OCI-M1 (cell line): ENCODE measurements at regions not wholly inside any gene's neighbourhood (a gene's known extent, or its start where the extent isn't known, plus 50 kb on each side); places are given as distances from the start of the nearest gene placed in this dataset.
A peak's percentile ranks its signal among the peaks of the same experiment; 100 is the strongest.

ENCODE experiments used
- DNase-seq: peaks from one replicate; lab custom pipeline; 2025; lab: John Stamatoyannopoulos, UW

GRCh38 chr4:125062115-125063050, 252.4 kb upstream of the FAT4 start:
- DNase-seq, result no peak

GRCh38 chr4:125060376-125060775, 254.4 kb upstream of the FAT4 start:
- DNase-seq, result no peak

- DNase-seq, result no peak
These were observed 265.0 kb upstream of the FAT4 start for GRCh38 chr4:125049711-125050110.

DNA sequence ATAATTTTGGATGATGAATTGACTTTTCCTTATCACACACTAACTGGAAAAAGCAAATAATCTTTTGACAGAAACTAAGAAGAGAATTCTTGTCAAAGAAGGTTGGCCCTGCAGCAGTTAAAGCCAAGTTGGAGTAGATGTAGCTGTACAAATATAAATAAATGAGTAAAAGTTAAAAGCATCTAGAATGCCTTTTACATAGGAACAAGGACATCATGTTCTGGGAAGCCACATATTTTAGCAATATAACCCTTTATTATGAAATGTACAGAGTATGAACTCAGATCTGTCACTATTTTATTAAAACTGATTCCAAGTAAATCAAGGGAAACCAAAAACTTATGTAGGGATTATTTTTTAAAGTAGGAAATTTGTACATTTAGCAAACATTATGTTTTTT, 269.4 kb upstream of the FAT4 start:
- peak; percentile 38 for DNase-seq

DNA sequence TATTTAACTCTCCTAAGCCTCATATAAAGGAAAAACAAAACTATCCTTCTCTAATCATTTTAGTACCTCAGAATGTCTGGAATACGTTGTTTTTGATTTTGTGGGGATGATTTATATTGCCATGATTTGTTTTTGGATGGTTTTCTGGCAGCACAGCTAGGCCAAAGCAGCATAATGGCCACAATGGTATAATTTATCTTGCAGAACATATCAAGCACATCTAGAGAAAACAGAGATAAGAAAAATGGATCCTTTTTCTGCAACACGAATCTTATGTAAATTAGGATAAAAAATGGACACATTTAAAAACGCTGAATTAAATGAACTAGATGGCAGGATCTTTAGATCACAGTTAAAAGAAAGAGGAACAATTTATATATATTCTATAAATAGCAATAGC, 269.9 kb upstream of the FAT4 start:
- DNase-seq, result no peak

DNA sequence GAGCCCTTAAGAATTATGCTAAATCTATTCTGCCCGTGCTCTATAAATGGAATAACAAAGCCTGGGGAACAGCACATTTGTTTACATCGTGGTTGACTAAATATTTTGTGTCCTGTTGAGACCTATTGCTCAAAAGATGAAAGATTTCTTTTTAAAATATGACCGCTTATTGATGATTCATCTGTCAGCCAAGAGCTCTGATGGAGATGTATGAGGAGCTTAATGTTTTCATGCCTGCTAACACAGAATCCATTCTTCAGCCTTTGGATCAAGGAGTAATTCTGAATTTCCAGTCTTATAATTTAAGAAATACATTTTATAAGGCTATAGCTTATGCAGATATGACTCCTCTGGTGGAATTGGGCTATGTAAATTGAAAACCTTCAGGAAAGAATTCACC, 271.3 kb upstream of the FAT4 start:
- DNase-seq, result no peak

DNA sequence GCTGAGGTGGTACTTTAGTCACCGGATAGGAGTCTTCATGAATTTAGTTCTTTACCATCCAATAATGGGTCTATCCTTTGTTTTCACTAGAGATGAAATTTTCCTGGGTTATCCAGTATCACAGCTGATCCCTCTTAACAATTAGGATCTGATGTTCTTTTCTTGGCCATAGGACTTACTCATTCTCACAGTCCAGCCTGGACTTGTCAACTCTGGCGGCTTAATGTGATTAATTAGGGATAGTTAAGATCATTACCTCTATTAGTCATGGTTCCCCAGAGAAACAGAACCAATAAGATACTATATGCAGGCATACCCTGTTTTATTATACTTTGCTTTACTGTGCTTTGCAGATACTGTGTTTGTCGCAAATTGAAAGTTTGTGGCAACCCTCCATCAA, 272.7 kb upstream of the FAT4 start:
- no peak for DNase-seq

GRCh38 chr4:125041372-125041930, 273.3 kb upstream of the FAT4 start:
- DNase-seq, result no peak

DNA sequence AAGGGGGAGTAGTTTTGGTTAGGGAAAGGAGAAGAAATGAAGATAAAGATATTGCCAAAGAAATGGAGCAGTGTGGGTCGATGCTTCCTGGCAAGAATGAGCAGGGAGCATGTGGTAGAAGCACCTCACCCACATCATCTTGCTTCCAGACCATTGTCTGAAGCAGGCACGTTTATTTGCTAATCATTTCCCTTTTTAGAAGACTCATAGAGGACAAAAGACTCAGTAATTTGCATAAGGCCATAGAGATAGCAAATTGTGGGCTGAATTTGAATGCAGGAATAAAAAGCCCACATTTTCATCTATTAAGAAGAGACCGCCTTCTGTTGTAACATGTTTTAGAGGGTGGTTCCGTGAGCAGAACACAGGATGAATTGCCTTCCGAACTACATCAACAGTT, 275.2 kb upstream of the FAT4 start:
- DNase-seq, result no peak

DNA sequence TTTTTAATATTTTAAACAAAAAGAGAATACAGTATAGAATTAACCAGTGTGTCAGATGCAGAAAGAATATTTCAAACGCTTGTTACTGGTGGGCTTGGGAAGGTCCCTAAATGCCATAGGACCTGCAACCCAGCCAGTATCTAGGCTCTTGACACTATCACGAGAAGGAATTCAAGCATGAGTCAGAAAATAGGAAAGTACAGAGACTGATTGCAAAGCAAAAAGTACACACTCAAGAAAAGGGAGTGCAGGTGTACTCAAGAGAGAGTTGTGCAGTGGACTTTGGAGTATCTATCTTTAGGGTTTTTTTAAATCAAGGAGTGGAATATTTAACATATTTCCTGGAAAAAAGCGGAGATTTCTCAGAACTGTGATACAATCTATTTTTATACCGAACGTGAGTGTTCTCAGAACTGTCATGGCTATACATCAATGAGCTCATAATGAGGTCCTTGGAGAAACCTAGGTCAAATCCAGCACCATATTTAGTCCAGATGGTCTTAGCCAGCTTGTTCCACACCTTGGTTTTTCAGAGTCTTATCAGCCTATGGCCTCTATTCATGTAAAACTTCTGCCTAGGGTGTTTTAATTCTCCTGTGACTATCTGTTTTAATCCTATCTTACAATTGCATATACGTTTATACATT, 291.8 kb upstream of the FAT4 start:
- DNase-seq, result peak; percentile 85

DNA sequence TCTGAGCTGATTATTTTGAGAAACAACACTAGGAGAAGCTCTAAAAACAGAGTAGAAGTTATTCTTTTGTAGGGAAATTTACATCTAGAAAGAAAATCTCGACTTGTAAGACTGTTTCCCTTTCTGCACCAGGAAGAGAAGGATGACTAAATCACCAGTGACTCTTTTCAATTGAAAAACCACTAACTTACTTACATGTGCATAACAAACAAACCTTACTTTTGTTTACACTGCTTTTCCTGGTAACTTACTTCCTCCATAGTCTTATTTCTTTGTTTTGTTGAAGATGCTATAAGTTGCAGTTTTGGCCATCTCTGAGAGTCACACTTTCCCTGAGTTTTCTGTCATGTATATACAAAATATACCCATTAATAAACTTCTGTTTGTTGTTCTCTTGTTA, 293.6 kb upstream of the FAT4 start:
- DNase-seq, result no peak

DNA sequence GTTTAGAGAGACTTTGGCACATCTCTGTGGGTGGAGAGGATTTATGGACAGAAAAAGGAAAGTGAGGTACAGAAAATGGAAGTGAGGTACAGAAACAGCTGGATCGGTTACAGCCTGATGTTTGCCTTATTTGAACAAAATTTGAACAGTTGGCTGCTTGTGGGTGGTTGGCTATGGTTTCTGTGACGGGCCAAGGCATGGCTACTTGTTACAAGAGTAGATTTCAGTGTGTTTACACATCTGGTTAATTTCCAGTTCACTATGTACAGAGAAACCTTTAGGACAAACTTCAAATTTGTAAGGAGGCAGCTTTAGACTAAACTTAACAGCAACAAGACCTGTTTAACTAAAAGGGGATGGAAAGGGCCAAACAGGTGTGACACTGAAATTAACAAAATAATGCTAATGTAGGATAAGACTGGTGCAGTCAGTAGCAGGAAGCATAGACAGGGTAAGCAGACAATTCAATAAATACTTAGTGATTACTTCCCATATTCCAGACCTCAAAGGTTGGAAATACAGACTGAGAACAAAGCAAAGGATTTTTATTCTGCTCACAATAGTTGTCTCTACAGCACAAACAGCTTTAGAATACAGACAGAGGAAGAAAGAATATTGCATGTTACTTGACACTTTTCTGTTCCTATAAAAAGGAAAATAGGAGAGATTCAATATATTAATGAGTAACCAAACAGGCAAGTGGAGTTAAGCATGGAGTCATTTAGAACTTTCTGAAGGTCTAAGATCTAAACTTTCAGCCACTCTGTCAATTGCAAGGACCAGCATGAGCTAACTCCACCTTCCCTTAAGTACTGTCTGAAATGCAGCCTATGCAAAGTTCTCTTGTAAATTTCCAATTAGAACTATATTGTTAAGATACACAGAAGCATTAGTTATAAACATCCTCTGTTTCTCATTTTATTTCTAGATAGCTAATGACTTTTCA, 294.4 kb upstream of the FAT4 start:
- DNase-seq, result no peak

GRCh38 chr4:125016892-125017299, 297.9 kb upstream of the FAT4 start:
- no peak for DNase-seq

DNA sequence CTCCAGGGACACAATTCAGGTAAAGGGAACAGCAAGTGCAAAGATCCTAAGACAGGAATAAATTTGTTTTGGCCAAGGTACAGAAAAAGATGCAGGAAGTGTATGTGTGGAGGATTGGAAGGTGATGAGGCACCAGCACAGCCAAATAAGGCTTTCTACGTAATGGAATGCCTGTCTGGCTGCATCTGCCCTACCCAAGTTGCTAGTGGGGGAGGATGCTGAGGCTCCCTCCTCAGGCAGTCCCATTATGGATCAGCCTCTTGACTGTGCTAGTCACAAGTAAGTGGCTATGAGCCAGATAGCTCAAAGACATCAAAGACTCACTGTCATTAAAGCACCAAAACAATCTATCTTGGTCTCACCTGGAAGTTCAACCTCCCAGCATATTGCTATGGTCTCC, 300.9 kb upstream of the FAT4 start:
- no peak for DNase-seq

- DNase-seq, result no peak
These were observed 299.1 kb upstream of the ANKRD50 start for GRCh38 chr4:125011646-125012045.

DNA sequence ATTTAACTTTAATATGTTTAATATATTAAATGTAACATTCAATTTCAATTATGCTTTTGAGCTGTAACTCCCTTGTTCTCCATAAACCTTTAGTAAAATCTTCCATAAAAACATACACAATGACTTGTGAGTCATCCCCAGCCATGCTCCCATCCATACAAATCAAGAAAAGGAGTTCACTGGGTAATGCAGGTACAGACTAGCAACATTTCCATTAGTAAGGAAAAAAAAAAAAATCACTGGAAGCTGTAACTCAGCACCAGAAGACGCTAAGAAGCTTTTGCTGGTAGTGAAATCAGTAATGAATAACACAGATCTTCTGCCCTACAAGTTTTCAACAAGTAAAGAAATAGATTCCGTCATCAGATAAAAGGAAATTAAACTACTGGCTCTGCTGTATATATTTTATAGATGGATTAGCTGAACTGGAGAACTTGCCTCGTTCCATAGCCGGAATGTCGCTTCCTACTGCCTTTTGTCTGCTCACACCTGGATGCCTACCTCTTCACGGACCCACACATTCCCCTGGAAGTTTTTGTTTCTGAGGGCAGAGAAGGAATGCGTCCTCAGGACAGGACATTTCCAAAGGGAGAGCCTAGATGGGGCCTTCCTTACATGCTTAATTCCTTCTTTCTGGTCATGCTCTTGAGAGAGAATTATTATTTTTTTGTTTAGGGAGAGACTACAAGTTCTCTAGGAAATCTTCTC, 298.4 kb upstream of the ANKRD50 start:
- DNase-seq, result no peak

DNA sequence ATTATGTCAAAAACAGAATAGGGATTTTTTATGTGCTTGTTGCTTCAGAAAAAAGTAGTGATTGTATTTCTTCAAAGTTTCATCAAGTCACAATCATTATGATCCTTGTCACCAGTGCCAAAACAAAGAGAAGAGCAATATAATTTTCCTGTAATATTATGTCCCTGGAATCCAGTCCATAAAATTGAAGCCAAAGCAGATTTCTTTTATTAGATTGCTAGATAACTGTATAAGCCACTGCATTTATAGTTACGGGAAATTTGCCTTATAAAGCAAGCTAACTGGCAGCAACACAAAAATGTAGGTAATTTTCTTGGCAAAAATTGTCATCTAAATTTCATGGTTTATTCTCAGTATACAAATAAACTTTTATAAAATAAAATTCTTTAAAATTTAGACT, 296.1 kb upstream of the ANKRD50 start:
- no peak for DNase-seq

DNA sequence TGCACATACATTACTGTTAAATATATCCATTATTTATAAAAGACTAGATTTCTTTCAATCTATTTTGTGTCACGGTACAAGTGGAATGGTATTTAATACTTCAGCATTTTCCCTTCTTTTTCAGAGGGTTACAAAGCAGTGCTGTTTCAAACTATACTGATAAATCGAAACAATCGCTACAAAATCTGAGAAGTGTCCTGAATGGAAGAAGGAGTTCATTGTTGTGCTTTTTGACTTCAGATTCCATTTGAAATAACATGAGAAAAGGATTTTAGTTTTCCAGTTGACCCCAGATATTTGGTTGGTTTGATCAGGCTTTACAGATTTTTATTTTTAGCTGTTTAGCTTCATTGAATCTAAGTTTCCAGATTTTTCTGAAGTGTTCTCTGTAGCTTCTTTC, 292.1 kb upstream of the ANKRD50 start:
- no peak for DNase-seq

- DNase-seq, result no peak
These were observed 291.3 kb upstream of the ANKRD50 start for GRCh38 chr4:125003840-125004239.

DNA sequence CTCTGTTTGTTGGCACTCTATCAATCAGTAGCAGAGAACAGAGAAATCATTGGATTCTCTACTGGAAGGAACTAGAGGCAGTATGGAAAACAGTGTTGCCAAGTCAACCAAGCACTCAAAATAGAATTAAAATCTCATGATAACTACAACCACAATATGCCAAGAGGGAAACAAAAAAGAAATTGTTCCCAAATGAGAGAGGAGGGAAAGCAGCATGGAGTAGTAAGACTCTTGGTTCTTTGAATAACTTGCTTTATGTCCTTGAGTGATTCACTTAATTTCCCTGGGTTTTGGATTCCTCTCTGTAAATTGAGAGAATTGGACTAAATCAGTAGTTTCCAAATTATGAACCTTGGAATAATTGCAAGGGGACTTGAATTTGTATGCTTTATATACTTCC, 285.5 kb upstream of the ANKRD50 start:
- DNase-seq, result no peak

- no peak for DNase-seq
These were observed 284.6 kb upstream of the ANKRD50 start for GRCh38 chr4:124997124-124997523.
